GM13976 (cell line): ENCODE measurements at regions not wholly inside any gene's neighbourhood (a gene's known extent, or its start where the extent isn't known, plus 50 kb on each side); places are given as distances from the start of the nearest gene placed in this dataset.

Experiments
- DNase-seq: peaks from one replicate; pipeline ENCODE4 v3.0.0; 2012; ENCODE audit warnings: low spot score
- in situ Hi-C: fragments of 300-500 bp; cut with MboI; formaldehyde crosslinking; loops from one replicate; pipeline ENCODE4 v1.12.0; 2022; ENCODE audit warnings: low sequenced_read_pairs, mixed read lengths, inconsistent platforms; ENCODE audit not compliant: unreplicated experiment
- TF ChIP-seq, protein P1 (sequence below): IDR thresholded peaks from 2 replicates; pipeline ENCODE4 v1.5.1; 2012; ENCODE audit warnings: borderline replicate concordance, mild to moderate bottlenecking; ENCODE audit not compliant: insufficient read depth; ENCODE audit errors: extremely low read depth, missing control alignments, control extremely low read depth

DNA sequence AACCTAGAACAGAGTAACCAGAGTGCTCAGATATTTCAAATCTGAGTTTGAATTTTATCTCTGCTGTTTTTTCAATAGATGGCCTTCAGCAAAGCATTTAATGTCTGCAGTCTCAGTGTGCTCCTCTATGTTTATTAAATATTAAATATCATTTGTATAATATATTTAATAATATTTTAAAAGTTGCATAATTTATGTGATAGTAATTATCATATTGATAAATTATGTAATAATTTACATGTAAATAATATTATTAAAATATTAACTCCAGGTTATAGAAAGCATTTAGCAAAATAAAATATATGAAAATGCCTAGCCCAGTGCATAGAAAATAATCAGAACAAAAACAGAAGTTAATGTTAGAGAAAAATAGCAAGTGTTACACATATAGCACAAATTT, 930.0 kb upstream of the SLC35B3 start:
- in situ Hi-C loops = no loop called here
- DNase-seq = no peak
- TF ChIP-seq, protein P1, sequence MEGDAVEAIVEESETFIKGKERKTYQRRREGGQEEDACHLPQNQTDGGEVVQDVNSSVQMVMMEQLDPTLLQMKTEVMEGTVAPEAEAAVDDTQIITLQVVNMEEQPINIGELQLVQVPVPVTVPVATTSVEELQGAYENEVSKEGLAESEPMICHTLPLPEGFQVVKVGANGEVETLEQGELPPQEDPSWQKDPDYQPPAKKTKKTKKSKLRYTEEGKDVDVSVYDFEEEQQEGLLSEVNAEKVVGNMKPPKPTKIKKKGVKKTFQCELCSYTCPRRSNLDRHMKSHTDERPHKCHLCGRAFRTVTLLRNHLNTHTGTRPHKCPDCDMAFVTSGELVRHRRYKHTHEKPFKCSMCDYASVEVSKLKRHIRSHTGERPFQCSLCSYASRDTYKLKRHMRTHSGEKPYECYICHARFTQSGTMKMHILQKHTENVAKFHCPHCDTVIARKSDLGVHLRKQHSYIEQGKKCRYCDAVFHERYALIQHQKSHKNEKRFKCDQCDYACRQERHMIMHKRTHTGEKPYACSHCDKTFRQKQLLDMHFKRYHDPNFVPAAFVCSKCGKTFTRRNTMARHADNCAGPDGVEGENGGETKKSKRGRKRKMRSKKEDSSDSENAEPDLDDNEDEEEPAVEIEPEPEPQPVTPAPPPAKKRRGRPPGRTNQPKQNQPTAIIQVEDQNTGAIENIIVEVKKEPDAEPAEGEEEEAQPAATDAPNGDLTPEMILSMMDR = no peak

DNA sequence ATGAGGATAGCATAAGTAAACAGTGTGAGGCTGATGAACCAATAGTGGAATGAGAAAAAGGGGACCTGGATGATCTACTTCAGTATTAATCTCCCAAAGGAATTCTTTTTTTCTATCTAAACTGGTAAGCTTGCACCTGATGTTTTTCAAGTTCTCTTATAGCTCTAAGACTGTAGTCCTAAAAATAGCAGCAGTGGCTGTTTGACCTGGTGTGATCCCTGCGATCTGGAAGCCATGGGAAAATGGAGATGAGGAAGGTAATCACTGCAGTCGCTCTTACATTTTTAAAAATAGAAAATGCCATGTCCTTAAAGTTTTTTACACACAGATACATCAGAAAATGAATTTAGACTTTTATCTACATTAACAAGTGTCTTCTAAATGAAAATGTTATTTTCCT, 926.4 kb upstream of the SLC35B3 start:
- in situ Hi-C loops = no loop called here

DNA sequence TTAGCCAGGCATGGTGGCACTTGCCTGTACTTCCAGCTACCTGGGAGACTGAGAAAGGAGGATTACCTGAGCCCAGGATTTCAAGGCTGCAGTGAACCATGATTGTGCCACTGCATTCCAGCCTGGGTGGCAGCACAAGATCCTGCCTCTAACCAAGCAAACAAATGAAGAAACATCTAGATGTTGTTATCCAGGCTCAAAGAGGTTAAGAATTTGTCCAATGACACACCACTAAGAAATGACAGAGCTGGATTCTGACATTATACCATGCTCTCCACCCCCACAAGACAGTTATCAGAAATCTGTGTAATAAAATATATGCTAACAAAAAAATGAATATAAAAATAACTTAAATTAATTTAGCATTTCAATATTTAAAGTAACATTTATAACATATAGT, 925.5 kb upstream of the SLC35B3 start:
- in situ Hi-C loops = no loop called here
- no peak for DNase-seq
- TF ChIP-seq, protein P1 = no peak

More for the DNA sequence above, 926.4 kb upstream of the SLC35B3 start:
- TF ChIP-seq, protein P1 = no peak
- DNase-seq = no peak

DNA sequence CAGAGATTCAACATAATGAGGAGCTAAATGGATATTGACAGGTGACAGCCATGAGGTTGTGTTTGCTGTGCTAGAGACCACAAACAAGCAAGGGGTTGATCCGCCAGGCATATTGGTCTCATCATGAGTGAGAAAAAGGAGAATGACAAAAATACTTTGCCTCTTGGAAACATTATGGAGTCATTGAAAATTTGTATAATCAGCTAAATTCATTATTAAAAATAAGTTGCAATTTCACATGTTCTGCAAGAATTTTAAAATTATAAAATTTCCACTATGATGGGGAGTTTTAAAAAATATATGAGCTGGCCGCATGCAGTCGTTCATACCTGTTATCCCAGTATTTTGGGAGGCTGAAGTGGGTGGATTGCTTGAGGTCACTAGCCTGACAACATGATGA, 912.3 kb upstream of the SLC35B3 start:
- in situ Hi-C loops = no loop called here
- no peak for DNase-seq
- TF ChIP-seq, protein P1 = no peak

DNA sequence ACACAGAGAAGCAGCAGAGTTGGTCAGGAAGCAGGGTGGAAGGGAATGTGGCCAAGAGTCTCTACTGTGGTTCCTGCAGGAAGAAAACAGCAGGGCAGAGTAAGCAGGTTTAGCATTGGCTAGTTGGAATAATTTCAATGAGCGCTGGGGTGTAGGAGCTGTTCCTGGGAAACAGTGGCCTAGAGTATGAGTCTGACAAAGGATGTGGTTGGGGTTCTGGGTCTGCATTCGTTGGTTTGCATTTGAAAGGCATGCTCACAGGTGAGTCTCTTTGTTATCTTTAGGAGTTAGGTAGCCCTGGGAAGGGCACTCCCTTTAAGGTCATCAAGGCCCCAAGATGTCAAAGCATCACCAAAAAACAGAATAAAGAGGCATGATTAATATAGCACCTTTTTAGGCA, 911.6 kb upstream of the SLC35B3 start:
- TF ChIP-seq, protein P1 = no peak
- in situ Hi-C loops = no loop called here
- no peak for DNase-seq

DNA sequence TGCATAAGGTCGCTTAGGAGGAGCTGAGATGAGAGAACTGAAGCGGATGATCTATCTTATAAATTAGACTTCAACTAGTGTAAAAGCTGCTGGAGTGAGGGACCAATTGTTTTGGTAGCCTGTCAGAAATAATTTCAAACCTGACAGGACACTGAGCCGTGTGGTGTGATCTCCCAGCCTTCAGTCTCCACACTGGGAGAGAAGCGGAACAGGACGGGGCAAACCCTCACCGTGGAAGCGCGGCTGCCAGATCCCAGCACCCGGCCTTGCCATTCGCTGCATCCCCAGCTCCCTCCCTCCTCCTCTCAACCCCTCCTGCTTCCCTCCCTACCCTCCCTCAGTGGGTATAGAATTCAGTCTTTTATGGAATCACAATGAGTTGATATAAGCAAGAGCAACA, 900.1 kb upstream of the SLC35B3 start:
- TF ChIP-seq, protein P1 = no peak
- DNase-seq = no peak
- in situ Hi-C loops = no loop called here

DNA sequence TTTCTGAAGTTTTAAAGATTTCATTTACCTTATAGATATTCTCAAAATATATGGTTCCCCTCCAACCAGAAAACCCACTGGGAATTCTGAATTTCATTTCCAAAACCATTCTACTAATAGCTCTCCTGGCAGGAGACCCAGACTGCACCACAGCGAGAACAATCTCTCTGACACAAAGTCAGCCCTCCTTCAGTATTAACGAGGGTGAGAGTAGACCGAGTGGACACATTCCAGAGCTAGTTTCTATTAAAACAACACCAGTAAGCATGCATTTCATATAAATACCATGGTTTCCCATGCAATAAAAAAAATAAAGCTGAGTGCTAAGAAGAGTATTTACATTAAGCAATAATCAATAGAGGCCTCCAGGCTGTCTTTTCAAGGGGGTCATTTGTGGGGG, 899.6 kb upstream of the SLC35B3 start:
- in situ Hi-C loops = no loop called here
- no peak for DNase-seq
- TF ChIP-seq, protein P1 = no peak
